ENCODE measurements at regions not wholly inside any gene's neighbourhood (a gene's known extent, or its start where the extent isn't known, plus 50 kb on each side); places are given as distances from the start of the nearest gene placed in this dataset.

DNA sequence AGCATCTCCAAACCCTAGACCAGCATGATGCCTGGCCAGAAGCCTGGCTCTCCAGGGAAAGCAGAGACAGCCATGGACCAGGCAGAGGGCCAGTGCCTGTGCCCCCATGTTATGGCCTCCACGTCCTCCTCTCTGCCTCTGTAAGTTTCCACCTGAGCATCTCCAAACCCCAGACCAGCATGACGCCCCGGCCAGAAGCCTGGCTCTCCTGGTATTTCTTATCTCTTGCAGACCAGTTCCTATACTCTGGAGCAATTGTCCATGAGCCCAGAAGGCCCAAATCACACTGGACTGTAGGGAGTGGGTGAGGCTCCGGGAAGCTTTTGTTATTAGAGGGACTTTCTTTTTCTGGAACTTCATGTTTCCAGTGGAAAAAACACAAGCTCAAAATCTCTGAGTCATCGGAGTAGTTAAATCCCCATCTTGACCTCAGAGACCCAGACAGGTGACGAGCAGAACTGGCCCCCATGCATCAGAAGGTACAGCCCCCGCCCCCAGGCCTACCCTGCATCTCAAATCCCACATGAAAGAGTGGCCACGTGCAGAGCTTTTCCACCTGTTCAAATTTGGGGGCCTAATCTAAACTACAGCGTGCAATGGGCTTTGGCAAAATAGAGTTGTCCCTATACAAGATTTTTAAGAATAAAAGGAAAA is 110.2 kb upstream of the FOXQ1 start:
- DNase-seq (ENCODE audit: low read depth in 2 of 2), result peak in 1 of 2 donors; percentile 7

DNA sequence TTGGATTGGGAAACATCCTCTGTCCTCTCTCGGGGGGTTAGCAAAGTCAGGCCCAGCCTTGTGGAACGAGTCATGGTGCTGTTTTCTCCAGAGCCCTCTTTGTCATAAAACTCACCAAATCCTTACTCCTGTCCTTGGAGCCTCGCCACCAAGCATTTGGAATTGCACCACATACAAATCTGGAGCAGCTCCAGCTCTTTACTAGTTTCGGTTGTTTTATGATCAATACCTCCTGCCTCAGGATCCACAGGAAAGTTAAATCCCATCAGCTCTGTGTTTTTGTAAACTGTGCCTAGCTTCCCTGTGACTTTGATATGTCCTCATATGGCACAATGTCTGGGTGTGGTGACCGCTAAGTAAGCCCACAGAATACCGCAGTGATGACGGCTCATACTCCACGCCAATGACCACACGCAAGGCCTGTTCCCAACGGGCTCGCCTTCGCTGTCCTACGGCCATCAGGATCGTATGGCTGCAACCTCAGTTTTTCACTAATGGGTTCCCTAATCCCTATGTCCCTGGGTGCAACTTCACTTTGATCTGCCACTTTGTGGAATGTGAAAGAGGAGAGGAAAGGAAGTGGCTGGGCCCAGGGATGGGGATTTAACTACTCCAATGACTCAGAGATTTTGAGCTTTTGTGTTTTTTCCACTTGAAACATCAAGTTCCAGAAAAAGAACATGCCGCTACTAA is 111.3 kb upstream of the FOXQ1 start:
- no peak for DNase-seq (ENCODE audit: low read depth in 2 of 2)

DNA sequence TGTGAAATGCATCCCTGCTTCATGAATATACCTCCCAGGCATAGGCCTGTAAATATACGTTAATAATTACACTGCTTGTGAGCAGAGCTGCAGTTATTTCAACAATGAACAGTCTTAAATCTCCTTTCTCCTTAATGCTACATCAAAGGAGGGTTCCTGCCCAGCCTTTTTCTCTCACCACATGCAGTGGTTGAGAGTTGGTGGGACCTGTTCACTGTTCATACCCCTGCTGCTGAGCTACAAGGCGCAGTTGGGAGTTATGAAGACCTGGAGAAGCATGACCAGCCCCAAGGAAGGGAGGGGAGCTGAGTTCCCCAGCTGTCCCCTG is 111.9 kb upstream of the FOXQ1 start:
- DNase-seq (ENCODE audit: low read depth in 2 of 2), result no peak

DNA sequence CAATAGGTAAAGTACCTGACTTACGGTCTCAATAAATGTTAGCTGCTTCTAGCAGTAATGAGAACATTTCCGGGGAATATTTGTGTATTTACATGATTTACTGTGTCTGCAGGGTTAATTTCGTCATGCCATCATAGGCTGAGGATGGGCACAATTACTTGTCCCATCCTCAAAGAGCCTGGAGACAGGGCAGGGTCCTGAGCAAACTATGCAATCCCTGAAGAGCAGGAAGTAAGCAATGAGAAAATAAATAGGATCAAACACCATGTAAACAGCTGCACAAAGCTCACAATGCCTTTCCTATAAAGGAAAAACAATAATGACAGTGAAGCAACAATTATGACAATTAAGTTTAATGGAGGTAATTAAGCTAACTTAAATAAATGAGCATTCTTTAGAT is 114.6 kb upstream of the FOXQ1 start:
- no peak for DNase-seq (ENCODE audit: low read depth in 2 of 2)

DNA sequence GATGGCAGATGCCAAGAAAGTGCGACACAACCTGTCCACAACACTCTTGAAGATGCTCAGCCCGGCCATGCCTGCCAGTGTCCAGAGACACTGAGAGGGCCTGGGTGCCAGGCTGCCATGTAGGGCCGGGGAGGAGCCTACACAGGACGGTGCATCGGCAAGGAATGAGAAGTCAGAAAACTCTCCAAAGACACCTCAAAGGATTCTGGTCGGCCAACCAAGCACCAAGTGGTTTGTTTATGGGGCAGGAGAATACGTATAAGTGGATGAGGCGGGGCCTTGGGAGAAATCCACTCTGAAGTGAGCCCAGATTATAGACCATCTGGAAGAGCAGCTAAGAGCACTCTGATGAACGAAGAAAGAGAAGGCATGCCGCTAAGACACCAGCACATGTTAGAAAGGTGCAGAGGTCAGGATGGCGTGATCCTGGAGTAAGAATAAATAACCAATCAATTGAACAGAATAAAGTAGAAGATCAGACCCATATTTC is 120.7 kb upstream of the FOXQ1 start:
- no peak for DNase-seq (ENCODE audit: low read depth in 2 of 2)

DNA sequence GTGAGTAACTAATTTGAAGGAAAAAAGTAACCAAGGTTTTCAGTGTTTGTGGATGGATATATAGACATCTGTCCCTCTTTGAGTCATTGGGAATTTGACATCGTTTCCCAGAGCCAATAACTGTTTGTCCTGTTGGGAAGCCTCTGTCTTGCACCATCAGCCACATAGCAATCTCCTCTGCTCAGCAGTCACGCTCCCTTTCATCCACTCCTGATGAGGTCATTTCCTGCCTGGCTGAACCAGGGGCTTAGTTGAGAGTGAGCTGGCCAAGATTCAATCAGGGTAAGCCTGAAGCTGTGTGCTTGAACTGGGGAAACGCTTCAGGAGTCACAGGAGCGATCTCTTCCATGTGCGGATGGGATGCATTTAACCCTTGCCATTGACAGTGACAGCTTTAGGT is 121.5 kb upstream of the FOXQ1 start:
- DNase-seq (ENCODE audit: low read depth in 2 of 2), result no peak

DNA sequence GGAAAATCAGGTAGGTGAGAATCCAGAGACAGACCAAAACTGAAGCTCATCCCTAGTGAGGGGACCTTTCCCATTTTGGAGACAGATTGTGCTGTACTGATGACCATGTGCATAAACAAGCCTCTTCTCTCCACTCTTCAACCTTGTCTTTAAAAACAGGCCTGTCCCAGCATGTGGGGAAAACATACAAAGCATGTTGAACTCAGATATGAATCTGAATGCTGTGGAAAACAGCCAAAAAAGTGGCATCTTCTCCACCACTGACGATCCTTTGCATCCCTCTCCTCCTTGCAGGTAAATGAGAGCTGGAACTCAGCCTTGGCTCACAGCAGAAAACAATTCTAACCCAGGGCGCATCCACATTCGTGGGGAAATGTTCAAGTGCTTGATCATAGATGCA is 123.7 kb upstream of the FOXQ1 start:
- DNase-seq (ENCODE audit: low read depth in 2 of 2), result no peak

DNA sequence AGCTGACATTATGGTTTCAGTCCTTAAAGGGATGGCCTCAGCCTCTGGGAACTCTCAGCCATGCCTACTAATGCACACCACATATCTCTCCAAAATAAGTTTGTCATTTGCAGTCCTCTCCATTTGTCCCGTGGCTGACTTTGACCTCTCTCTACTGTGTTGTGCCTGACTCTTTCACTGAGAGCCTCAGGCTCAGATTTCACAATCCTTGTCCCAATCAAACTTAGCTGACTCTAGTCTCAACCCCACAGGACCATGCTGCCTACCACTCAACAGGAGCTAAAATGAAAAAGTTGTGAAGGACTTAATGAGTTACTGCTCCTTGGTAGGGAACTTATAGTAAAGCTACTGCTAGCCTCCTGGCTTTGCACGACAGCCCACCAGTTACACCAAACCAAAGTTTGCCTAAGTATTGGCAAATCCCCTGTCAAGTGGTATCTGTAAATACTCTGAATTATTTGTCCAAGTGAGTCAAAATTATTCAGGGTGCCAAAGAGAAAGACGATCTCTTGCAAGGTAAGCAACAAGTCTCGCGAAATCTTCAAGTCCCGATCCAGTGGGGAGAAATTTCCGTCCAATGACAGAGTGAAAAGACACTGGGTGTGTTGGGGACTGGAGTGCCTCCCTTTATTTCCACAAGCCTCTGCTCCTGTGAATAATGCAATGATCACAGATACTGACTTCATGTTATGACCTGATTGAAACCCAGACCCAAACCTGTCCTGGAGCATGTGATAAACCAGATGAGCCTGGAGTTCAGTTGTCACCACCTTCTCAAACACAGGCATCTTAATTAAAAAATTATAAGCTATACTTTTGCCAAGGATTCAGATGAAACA is 124.4 kb upstream of the FOXQ1 start:
- no peak for DNase-seq (ENCODE audit: low read depth in 2 of 2)

DNA sequence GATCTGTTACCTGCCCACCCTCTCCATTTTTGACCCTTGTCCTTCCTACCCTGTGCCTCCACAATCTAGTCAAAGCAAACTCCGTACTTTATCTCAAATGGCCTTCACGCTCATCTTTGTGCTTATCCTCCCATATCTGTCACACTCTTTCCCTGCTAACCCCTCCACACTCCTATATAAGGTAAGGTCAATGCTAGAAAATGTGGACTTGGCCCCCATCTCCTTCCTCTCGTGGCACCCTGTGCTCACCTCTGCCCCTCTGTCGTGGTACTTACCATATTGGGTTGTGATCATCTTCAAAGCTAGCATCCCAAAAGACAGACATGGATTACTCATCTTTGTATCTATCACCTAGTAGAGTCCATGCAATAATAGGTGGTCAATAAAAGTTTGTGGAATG is 127.6 kb upstream of the FOXQ1 start:
- DNase-seq (ENCODE audit: low read depth in 2 of 2), result no peak

DNA sequence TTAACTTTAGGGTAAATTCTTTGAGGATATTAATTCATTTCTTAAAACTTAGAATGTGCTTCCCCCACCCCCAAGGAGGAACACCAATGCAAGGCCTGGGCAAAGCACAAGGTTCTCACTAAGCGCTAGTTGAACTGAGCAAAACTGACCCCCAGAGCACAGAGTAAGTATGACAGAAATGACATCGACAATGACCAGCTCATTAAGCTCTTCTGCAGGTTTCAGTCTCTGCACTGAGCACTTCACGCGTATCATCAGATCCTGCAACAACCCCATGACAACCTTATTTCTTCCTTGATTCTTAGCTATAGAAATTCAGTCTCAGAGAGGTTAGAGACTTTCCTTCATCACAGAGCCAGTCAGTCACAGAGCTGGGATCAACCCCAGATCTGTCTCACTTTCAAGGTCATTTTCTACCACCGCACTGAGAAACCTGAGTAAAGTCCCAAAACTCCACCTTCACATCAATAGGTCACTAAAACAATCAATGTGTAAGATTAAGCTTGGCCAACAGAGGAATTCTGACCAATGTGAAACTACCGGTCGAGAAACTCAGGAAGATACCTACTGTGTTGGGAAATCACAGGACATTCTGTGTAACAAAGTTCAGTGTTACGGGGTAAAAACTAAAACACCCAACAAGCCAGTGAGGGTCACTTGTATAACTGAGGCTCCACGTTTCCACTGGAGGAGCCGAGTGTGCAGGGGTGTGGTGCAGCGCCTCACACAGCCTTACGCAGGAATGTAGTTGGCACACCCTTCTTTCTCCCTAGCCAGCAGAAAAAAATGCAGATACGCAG is 129.0 kb upstream of the FOXQ1 start:
- no peak for DNase-seq (ENCODE audit: low read depth in 2 of 2)

DNA sequence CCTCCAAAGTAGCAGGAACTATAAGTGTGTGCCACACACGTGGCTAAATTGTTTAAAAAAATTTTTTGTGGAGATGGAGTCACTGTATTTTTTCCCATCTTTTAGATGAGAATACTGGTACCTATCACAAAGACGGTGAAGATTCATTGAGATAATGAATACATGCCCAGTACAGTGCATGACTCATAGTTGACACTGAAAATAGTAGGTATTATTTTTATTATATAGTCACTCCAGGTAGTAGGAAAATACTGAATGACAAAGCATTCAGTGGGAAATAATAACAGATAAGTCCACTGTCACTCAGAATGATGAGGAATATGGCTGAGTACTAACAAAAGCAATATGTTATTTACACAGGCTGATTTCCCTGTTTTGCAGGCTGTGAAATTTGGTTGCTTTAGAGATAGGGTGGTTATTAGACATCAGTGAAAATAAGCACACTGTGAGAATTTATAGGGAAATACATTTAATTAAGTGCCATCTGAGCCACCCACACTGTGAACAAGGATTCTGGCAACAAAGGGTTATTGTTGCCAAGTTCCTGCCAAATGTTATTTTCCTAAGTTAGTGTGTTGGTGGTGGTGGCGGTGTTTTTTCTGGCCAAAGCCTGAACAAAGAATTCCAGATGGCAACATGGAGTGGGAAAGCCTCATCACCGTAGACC is 129.8 kb upstream of the FOXQ1 start:
- no peak for DNase-seq (ENCODE audit: low read depth in 2 of 2)

DNA sequence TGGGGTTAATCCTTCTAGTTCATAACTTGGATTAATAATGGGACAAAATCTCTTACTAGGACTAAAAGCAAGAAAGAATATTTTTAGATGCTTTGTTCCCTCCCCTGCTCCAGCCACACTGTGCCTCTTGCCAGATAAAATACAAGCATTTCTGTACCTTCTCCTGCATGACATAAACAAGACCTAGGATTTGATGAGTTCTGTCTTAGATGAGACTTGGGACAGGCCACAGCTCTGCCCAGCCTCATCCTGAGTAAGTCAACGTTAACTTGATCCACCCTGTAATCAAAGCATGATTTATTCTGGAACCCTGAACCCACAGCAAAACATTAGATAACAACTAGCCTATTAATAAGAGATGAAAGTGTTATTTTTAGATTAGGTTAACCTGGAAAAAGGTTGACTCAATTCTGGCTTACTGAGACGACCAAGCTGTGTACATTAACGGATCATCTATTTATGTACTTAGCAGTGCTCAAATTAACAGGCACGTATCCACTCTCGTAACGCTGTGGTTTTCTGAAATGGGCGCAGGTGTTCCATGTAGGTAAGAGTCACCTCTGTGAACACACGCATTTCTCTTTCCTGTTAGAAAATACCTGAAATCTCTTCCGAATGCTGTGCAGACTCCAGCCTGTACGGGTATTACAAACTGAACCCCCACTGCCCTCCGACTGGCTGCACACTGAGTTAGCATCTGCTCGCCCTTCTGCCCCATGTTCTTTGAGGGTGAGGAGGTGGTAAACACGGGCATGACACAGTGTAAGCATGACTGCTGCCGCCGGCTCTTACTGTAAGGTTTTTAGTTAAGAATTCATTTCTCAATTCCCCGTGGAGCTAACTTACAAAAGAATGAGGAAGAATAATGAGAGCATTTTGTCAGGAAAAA is 132.1 kb upstream of the FOXQ1 start:
- no peak for DNase-seq (ENCODE audit: low read depth in 2 of 2)

DNA sequence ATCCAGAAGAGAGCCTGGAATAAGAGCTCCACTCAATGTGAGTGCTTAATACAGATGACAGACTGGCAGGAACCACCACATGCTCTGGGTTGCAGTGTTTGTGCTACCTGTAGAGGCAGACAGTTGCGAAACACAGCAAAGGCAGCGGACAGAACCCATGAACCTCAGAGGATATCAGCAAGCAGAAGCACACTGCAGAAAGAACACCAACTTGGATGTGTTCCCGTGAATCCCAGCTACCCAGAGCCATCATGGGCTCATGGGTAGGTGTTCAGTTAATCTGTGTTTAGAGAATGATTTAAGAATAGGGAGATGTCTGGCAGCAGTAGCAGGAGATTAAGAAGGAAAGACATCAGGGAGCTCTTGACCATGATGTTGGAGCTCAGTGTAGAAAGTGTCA is 133.3 kb upstream of the FOXQ1 start:
- no peak for DNase-seq (ENCODE audit: low read depth in 2 of 2)

DNA sequence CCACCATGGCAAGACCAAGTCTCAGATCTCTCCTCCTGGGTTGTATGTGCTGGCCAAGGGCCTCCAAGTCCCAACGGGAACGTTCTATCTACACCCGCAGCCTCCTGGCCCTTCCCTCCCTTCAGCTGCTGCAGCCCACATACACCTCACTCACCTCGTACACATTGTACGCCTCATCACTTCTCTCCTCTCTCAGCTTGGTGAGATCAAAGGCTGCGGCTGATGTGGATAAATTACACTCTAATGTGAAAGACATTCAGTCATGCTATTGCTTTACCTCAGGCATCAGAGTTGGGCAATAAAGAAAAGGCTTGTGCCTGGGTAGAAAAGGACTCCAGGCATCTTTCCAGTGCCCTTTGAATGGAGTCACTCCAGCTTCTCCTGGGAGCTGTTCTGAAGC is 135.3 kb upstream of the FOXQ1 start:
- DNase-seq (ENCODE audit: low read depth in 2 of 2), result no peak

DNA sequence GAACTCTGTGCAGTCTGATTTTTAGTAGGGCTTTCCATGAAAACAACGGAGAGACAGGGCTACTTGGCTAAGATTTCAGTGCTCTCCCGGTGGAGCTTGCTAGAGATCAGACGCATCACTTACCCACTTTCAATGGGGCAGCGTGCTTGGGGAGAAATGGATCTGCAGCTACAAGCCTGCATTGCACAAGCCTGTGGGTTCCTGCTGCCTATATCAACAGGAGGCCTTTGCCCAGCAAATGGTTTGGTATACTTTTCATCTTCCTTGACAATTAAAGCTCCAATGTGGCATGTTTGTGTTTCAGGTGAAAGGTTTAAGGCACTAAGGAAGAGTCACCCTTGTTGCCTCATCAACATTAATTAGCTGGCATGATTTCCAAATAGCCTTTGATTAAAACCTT is 136.0 kb upstream of the FOXQ1 start:
- DNase-seq (ENCODE audit: low read depth in 2 of 2), result no peak

DNA sequence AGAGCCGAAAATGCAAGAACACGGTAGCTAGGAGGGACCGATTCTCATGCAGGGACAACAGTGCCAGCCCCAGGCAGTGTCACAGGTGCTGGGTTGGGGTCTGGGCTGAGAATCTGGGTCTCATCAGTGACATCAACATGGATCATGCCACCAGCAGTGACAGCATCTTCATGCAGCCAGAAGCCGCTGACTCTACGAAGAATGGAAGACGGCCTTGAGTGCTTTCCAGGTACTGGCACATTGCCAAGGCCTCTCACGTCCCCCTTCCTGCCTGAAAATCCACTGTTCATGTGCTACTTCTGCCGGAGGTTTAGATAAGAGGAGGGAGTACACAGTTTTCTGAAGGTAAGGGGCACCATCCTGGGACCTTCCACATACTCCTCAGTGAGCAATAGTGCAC is 141.1 kb upstream of the FOXQ1 start:
- DNase-seq (ENCODE audit: low read depth in 2 of 2), result no peak

DNA sequence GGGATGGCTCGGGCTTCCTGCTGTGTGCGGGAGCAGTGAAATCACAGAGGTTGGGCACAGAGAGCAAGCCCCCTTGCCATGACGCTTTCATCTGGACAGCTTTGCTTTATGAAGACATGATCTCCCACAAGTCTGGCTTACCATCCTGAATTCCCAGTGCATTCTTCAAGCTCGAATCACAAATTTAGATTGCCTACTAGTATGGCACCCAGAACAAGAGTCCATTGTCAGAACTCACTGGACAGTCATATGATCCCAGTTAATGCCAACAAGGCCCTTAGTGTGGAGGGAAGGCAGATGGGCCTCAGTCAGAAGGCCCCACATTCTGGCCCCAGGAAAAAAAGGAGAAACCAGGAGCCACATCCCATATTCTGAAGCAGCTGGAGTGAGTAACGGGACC is 147.3 kb upstream of the FOXQ1 start:
- DNase-seq (ENCODE audit: low read depth in 2 of 2), result no peak

DNA sequence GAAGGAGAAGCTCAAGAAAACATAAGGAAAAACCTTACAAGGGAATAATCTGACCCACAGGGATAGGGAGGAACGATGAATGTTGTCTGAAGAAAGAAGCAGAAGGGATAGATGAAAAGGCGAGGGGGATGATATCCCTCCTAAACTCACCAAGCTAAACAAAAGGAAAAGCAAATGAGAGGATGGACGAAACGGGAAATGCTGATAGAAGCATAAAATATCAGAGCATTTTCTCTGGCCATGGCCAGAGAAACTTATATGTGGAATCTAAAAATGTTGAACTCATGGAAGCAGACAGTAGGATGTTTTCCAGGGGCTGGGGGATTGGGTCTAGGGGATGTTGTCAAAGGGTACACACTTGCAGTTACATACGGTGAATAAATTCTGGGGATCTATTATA is 148.4 kb upstream of the FOXQ1 start:
- DNase-seq (ENCODE audit: low read depth in 2 of 2), result no peak

DNA sequence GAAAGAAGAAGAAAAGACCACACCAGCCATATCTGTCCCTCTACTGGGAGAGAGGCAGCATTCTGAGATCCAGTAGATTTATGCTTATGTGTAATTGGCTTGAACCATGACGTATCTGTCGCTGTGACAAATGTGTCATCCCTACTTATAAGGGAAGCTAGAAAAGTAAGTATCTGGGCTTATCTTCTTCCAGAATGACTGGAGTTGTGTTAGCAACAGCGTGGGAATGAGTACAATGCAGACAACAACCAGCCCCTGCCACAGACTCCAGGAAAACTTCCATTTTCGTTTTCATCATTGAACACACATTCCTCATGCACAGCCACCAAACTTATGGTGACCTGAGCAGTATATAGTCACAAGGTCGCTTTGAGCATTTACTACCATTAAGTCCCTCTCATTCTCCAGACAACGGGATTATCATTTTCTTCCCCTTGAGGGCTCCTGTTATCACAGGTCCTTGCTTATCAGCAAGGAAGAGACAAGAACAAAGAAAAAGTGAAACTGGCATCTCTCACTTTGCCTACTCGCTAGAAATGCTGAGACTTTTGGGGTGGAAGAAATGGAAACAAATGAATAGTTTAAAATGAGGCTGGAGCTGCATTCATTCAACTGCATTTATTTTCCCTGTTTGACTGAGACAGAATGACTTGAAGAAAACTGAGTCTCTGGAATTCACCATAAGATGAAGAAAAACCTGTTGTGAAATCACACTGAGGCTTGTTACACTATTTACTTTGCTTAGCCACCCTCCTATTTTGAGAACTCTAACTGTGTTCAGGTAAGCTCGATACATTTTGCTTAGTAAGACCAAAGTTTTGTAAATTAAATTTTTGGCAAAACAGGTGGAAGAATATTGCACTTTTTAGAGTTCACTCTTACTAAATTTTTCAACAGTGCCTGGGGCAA is 149.3 kb upstream of the FOXQ1 start:
- no peak for DNase-seq (ENCODE audit: low read depth in 2 of 2)
